Upper lobe of left lung (tissue), 6 donors: ENCODE measurements at regions not wholly inside any gene's neighbourhood (a gene's known extent, or its start where the extent isn't known, plus 50 kb on each side); places are given as distances from the start of the nearest gene placed in this dataset.
"Not testable (repeated sequence)": the region's sequence is repeated elsewhere in the genome, so short reads cannot be mapped to it uniquely, and the experiment has no call there.

Experiments
- ATAC-seq, 2 donors: fragments of 200-7000 bp; cut with Tn5 transposase; one replicate each; pipeline ENCODE4 v1.9.1; 2022; ENCODE audit warnings: mild to moderate bottlenecking in 2 of 2, moderate library complexity in 2 of 2; ENCODE audit not compliant: low FRiP score in 2 of 2
- DNase-seq, 2 donors: peaks; one replicate each; pipeline ENCODE4 v3.0.0-alpha.2; 2019 to 2020
- H3K27ac ChIP-seq, 4 donors: fragments of 200-600 bp; sonication (generic); one replicate each; pipeline ENCODE4 v1.5.1; 2016 to 2019
- H3K27me3 ChIP-seq, 4 donors: fragments of 200-600 bp; sonication (generic); one replicate each; pipeline ENCODE4 v1.5.1; 2017 to 2019
- H3K36me3 ChIP-seq, 4 donors: fragments of 200-600 bp; sonication (generic); one replicate each; pipeline ENCODE4 v1.5.1; 2016 to 2019
- H3K4me1 ChIP-seq, 4 donors: fragments of 200-600 bp; sonication (generic); one replicate each; pipeline ENCODE4 v1.5.1; 2018 to 2019
- H3K4me3 ChIP-seq, 4 donors: fragments of 200-600 bp; sonication (generic); one replicate each; pipeline ENCODE4 v1.5.1; 2017 to 2019; ENCODE audit warnings: mild to moderate bottlenecking in 2 of 4, moderate library complexity in 1 of 4
- H3K9me3 ChIP-seq, 4 donors: fragments of 200-600 bp; sonication (generic); one replicate each; pipeline ENCODE4 v1.5.1; 2018 to 2019
- CTCF ChIP-seq, 6 experiments: fragments of 450-650 bp in 4 of 6; fragments of 200-600 bp in 2 of 6; sonication (generic) in 2 of 6; IDR thresholded peaks; one replicate each; pipeline ENCODE4 v1.5.1; 2016 to 2019; ENCODE audit warnings: antibody characterized with exemption in 6 of 6
- EP300 ChIP-seq, 4 donors: sonication (generic); formaldehyde crosslinking; IDR thresholded peaks; one replicate each; pipeline ENCODE4 v1.5.1; 2017; ENCODE audit warnings: antibody characterized with exemption in 4 of 4, control low read depth in 2 of 4
- POLR2A ChIP-seq, 4 donors: fragments of 450-650 bp; IDR thresholded peaks; one replicate each; pipeline ENCODE4 v1.5.1; 2016 to 2017; ENCODE audit warnings: antibody characterized with exemption in 4 of 4, mild to moderate bottlenecking in 2 of 4
- POLR2AphosphoS5 ChIP-seq, 2 donors: sonication (generic); formaldehyde crosslinking; IDR thresholded peaks; one replicate each; pipeline ENCODE4 v1.5.1; 2017; ENCODE audit warnings: antibody characterized with exemption in 2 of 2
- WGBS, 2 donors: methylation state at CpG; one replicate each; pipeline ENCODE4 v1.1.5; 2017 to 2018; 5-methylcytosine and 5-hydroxymethylcytosine counted together
- donor health status: DM: no; HTN: no; CAD: no; lungs with moderate emphysema.
- donor health status: DM: no; HTN: yes; CAD: no; lungs with severe emphysema.

- no peak overlapping the region for H3K27ac ChIP-seq
- H3K4me3 ChIP-seq = no peak overlapping the region
- H3K9me3 ChIP-seq = no peaks in the 10 kb centered on the region
- H3K4me1 ChIP-seq = no peaks in the 10 kb centered on the region
- H3K27me3 ChIP-seq = no peaks in the 10 kb centered on the region
- WGBS, 2 donors = 97 to 100% methylated on average over 2 of the region's 2 CpGs
- TF ChIP-seq CTCF (IDR thresholded peaks at IDR 0.05) (no peak), POLR2A (IDR thresholded peaks at IDR 0.05) (no peak), EP300 (IDR thresholded peaks at IDR 0.05) (no peak), POLR2AphosphoS5 (IDR thresholded peaks at IDR 0.05) (no peak)
- DNase-seq (no peak), ATAC-seq (no peak)
- no peaks in the 10 kb centered on the region for H3K36me3 ChIP-seq
Measured at GRCh38 chr11:10969387-10969786, 111.5 kb upstream of the ZBED5 start.

- ATAC-seq, H3K4me3 ChIP-seq, DNase-seq, H3K27ac ChIP-seq, H3K4me1 ChIP-seq, H3K9me3 ChIP-seq, H3K36me3 ChIP-seq, H3K27me3 ChIP-seq: not testable (repeated sequence)
- 43 to 47% methylated on average over 1 of the region's 1 CpG for WGBS, 2 donors
Measured at GRCh38 chr11:10956884-10957283, 99.0 kb upstream of the ZBED5 start.

DNA sequence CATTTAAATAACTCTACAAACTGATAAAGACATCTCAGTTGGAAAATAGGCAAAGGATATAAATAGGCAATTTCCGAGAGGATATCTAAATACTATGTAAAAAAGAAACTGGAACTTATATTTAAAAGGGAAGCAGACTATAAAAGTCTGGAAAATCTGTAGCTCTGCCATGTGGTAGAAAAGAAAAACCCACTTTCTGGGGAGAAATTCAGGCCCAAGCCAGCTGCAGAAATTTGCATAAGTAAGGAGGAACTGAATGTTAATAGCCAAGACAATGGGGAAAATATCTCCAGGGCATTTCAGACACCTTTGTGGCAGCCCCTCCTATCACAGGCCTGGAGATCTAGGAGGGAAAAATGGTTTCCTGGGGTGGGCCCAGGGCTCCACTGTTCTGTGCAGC is 97.8 kb upstream of the ZBED5 start:
- H3K4me1 ChIP-seq = no peaks in the 10 kb centered on the region
- 74 to 88% methylated on average over 1 of the region's 1 CpG for WGBS, 2 donors
- no peaks in the 10 kb centered on the region for H3K9me3 ChIP-seq
- ATAC-seq = no peak
- no peak for DNase-seq
- H3K36me3 ChIP-seq = no peaks in the 10 kb centered on the region
- H3K27me3 ChIP-seq = no peaks in the 10 kb centered on the region
- no peak overlapping the region for H3K27ac ChIP-seq
- no peak for TF ChIP-seq CTCF (IDR thresholded peaks at IDR 0.05)
- no peak for TF ChIP-seq POLR2A (IDR thresholded peaks at IDR 0.05)
- TF ChIP-seq EP300 (IDR thresholded peaks at IDR 0.05) = no peak
- no peak for TF ChIP-seq POLR2AphosphoS5 (IDR thresholded peaks at IDR 0.05)
- no peak overlapping the region for H3K4me3 ChIP-seq

- Histone ChIP-seq H3K9me3 (no peaks in the 10 kb centered on the region), H3K27me3 (no peaks in the 10 kb centered on the region), H3K4me1 (no peaks in the 10 kb centered on the region), H3K36me3 (no peaks in the 10 kb centered on the region), H3K4me3 (no peak overlapping the region), H3K27ac (no peak overlapping the region)
- no peak for TF ChIP-seq POLR2AphosphoS5 (IDR thresholded peaks at IDR 0.05)
- TF ChIP-seq POLR2A (IDR thresholded peaks at IDR 0.05) = no peak
- no peak for TF ChIP-seq EP300 (IDR thresholded peaks at IDR 0.05)
- no peak for TF ChIP-seq CTCF (IDR thresholded peaks at IDR 0.05)
- no peak for DNase-seq
- no peak for ATAC-seq
- 75 to 77% methylated on average over 3 of the region's 3 CpGs for WGBS, 2 donors
Measured at GRCh38 chr11:10954184-10954583, 96.3 kb upstream of the ZBED5 start.

DNA sequence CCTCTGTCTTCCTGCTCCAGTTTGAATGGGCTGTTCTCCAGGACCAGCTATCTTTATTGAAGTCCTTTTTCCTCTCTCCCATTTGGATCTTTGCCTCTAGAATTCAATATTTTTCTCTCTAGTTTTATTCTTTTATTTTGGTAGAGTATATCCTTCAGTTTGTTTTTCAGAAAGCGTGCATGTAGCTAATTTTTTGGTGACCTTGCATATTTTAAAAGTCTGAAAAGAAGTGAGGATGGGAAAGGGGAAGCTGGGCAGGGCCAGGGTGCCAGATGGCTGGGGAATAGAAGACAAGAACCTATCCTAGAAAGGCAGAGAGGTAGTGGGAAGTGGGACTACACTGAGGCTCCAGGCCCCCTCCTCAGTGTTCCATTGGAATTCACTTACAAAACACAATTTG is 95.0 kb upstream of the ZBED5 start:
- DNase-seq (no peak), ATAC-seq (no peak)
- WGBS, 2 donors = 0 to 50% methylated on average over 1 of the region's 1 CpG
- no peak for TF ChIP-seq CTCF (IDR thresholded peaks at IDR 0.05)
- TF ChIP-seq EP300 (IDR thresholded peaks at IDR 0.05) = no peak
- no peak for TF ChIP-seq POLR2A (IDR thresholded peaks at IDR 0.05)
- no peak for TF ChIP-seq POLR2AphosphoS5 (IDR thresholded peaks at IDR 0.05)
- H3K27ac ChIP-seq = no peak overlapping the region
- H3K4me3 ChIP-seq = no peak overlapping the region
- H3K27me3 ChIP-seq = no peaks in the 10 kb centered on the region
- no peaks in the 10 kb centered on the region for H3K4me1 ChIP-seq
- no peaks in the 10 kb centered on the region for H3K9me3 ChIP-seq
- H3K36me3 ChIP-seq = no peaks in the 10 kb centered on the region

DNA sequence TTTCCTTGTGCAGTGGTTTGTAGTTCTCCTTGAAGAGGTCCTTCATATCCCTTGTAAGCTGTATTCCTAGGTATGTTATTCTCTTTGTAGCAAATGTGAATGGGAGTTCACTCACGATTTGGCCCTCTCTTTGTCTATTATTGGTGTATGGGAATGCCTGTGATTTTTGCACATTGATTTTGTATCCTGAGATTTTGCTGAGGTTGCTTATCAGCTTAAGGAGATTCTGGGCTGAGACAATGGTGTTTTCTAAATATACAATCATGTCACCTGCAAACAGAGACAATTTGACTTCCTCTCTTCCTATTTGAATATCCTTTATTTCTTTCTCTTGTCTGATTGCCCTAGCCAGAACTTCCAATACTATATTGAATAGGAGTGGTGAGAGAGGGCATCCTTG is 90.1 kb upstream of the ZBED5 start:
- ATAC-seq, H3K27ac ChIP-seq, H3K4me3 ChIP-seq, H3K9me3 ChIP-seq, H3K27me3 ChIP-seq, H3K36me3 ChIP-seq, H3K4me1 ChIP-seq, DNase-seq: not testable (repeated sequence)
- WGBS, 2 donors = 77 to 89% methylated on average over 1 of the region's 1 CpG
